ENCODE measurements at regions not wholly inside any gene's neighbourhood (a gene's known extent, or its start where the extent isn't known, plus 50 kb on each side); places are given as distances from the start of the nearest gene placed in this dataset.

DNA sequence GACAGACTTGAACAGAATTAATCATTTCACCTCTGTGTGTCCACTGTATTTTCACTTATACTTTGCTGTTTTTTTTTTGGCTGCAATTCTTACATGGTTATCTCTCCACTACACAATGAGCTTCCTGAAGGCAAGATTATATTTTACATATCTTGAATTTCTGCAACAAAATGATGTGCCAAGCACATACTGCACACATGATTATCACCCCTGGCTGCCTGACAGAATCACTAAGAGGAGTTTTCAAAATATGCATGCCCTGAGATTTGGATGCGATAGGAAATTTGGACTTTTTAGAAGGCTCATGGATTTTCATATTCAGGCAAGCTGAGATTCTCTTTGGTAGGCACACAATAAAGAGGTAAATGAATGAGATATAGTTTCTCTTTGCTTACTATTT, 1162.1 kb upstream of the IGFBP7 start:
- no peak for TF ChIP-seq CTCF (IDR thresholded peaks at IDR 0.05)
- TF ChIP-seq EP300 (IDR thresholded peaks at IDR 0.05; ENCODE audit: low read depth) = no peak

Measured in transverse colon (tissue), 3 donors.